ENCODE measurements at regions not wholly inside any gene's neighbourhood (a gene's known extent, or its start where the extent isn't known, plus 50 kb on each side); places are given as distances from the start of the nearest gene placed in this dataset.

GRCh38 chr10:52450762-52451291 is 136.7 kb downstream of the DKK1 start:
- no peak for TF ChIP-seq CTCF (conservative IDR thresholded peaks at IDR 0.05; ENCODE audit: low read depth, low read length)
- TF ChIP-seq BHLHE40 (IDR thresholded peaks at IDR 0.05; ENCODE audit: low read depth, low read length), result no peak
- TF ChIP-seq POLR2A (IDR thresholded peaks at IDR 0.05; ENCODE audit: low read depth, low read length), result no peak
- TF ChIP-seq CEBPB (IDR thresholded peaks at IDR 0.05; ENCODE audit: low read depth, low read length), result no peak
- no peak for TF ChIP-seq RAD21 (IDR thresholded peaks at IDR 0.05; ENCODE audit: low read length)
- TF ChIP-seq RCOR1 (IDR thresholded peaks at IDR 0.05; ENCODE audit: insufficient replicate concordance, low read length), result no peak
- TF ChIP-seq MAFK (IDR thresholded peaks at IDR 0.05; ENCODE audit: low read depth, low read length), result no peak
- TF ChIP-seq CHD1 (IDR thresholded peaks at IDR 0.05; ENCODE audit: low read depth, low read length), result no peak
- no peak for TF ChIP-seq USF2 (IDR thresholded peaks at IDR 0.05; ENCODE audit: low read depth, low read length)
- TF ChIP-seq ELK1 (IDR thresholded peaks at IDR 0.05; ENCODE audit: borderline replicate concordance, low read depth, low read length), result no peak
- no peak for TF ChIP-seq RFX5 (IDR thresholded peaks at IDR 0.05; ENCODE audit: low read depth, low read length)
- TF ChIP-seq MXI1 (IDR thresholded peaks at IDR 0.05; ENCODE audit: borderline replicate concordance, low read depth, low read length), result no peak
- no peak for TF ChIP-seq SMC3 (IDR thresholded peaks at IDR 0.05; ENCODE audit: low read depth, low read length)

Data from IMR-90 (cell line).